GM23338 (cell line): ENCODE measurements at regions not wholly inside any gene's neighbourhood (a gene's known extent, or its start where the extent isn't known, plus 50 kb on each side); places are given as distances from the start of the nearest gene placed in this dataset.

Source experiments
- CREB1 ChIP-seq: fragments of 250-450 bp; sonication (Bioruptor Pico); IDR thresholded peaks from 2 replicates; pipeline ENCODE4 v1.5.0; 2020; ENCODE audit warnings: low read depth, mild to moderate bottlenecking, moderate library complexity
- CTCF ChIP-seq, 2 experiments: fragments of 200-600 bp in 1 of 2; sonication (generic) in 1 of 2; conservative IDR thresholded peaks; 2 replicates each; pipeline versions ENCODE4 v1.5.1 to v1.6.1; 2016 to 2017; ENCODE audit warnings: antibody characterized with exemption in 2 of 2, low read depth in 2 of 2, mild to moderate bottlenecking in 2 of 2, moderate library complexity in 1 of 2
- EZH2 ChIP-seq: fragments of 200-600 bp; sonication (generic); IDR thresholded peaks from one replicate; pipeline ENCODE4 v1.8.0; 2017; ENCODE audit warnings: antibody characterized with exemption, mild to moderate bottlenecking, low read depth; ENCODE audit not compliant: unreplicated experiment
- POLR2AphosphoS5 ChIP-seq: IDR thresholded peaks from 2 replicates; pipeline ENCODE4 v1.6.1; 2016; ENCODE audit warnings: antibody characterized with exemption, low read depth

- TF ChIP-seq EZH2 (no peak), POLR2AphosphoS5 (no peak), CTCF (conservative IDR thresholded peaks at IDR 0.05; ENCODE audit: low read depth in 2 of 2) (no peak), CREB1 (CRISPR knock-in tag) (no peak)
Measured at GRCh38 chr2:180892091-180892490, 88.3 kb upstream of the UBE2E3 start.
